OCI-LY3 (cell line): ENCODE measurements at regions not wholly inside any gene's neighbourhood (a gene's known extent, or its start where the extent isn't known, plus 50 kb on each side); places are given as distances from the start of the nearest gene placed in this dataset.

Experiments
- H2AFZ ChIP-seq: fragments of 200-600, 300-600 bp; shearing (Covaris generic); 2 replicates; pipeline ENCODE4 v1.6.0; 2014; ENCODE audit warnings: antibody characterized with exemption, low read depth, low read length
- H3K27ac ChIP-seq: fragments of 200-600, 300-600 bp; sonication (generic); 2 replicates; pipeline ENCODE4 v1.5.1; 2014; ENCODE audit warnings: mild to moderate bottlenecking, low read length, moderate library complexity, mixed read lengths
- H3K27me3 ChIP-seq: fragments of 200-600, 300-600 bp; sonication (generic); 2 replicates; pipeline ENCODE4 v1.6.1; 2014; ENCODE audit warnings: low read depth, low read length, mixed read lengths
- H3K36me3 ChIP-seq: fragments of 200-600, 300-600 bp; sonication (generic); replicated peaks from 2 replicates; pipeline ENCODE3; 2014; ENCODE audit warnings: low read depth, low read length, mixed read lengths
- H3K4me1 ChIP-seq: fragments of 300-600, 200-600 bp; sonication (generic); 2 replicates; pipeline ENCODE4 v1.6.1; 2014; ENCODE audit warnings: low read length, mixed read lengths
- H3K4me2 ChIP-seq: fragments of 200-600, 300-600 bp; sonication (generic); 2 replicates; pipeline ENCODE4 v1.6.1; 2014; ENCODE audit warnings: low read length, mixed read lengths
- H3K4me3 ChIP-seq: fragments of 300-600, 200-600 bp; sonication (generic); 2 replicates; pipeline ENCODE4 v1.5.1; 2014; ENCODE audit warnings: antibody characterized with exemption, mild to moderate bottlenecking, low read length, moderate library complexity
- H3K79me2 ChIP-seq: fragments of 300-600, 200-600 bp; shearing (Covaris generic); 2 replicates; pipeline ENCODE4 v1.6.1; 2014; ENCODE audit warnings: mild to moderate bottlenecking, low read length, mixed read lengths
- H3K9ac ChIP-seq: fragments of 300-600, 200-600 bp; shearing (Covaris generic); 2 replicates; pipeline ENCODE4 v1.6.0; 2014; ENCODE audit warnings: mild to moderate bottlenecking, low read length, moderate library complexity
- H3K9me3 ChIP-seq: fragments of 200-600, 300-600 bp; shearing (Covaris generic); 2 replicates; pipeline ENCODE4 v1.6.1; 2014; ENCODE audit warnings: low read length, mixed read lengths; ENCODE audit not compliant: insufficient read depth
- H4K20me1 ChIP-seq: fragments of 200-600, 300-600 bp; sonication (generic); 2 replicates; pipeline ENCODE4 v1.6.1; 2016; ENCODE audit warnings: low read length, mixed read lengths; ENCODE audit not compliant: insufficient read depth
- CTCF ChIP-seq: fragments of 200-600, 300-600 bp; sonication (generic); IDR thresholded peaks from 2 replicates; pipeline ENCODE4 v1.5.1; 2014; ENCODE audit warnings: antibody characterized with exemption, low read length, low read depth
- EZH2phosphoT487 ChIP-seq: fragments of 200-600 bp; shearing (Covaris generic); IDR thresholded peaks from 2 replicates; pipeline ENCODE4 v1.6.1; 2018; ENCODE audit warnings: antibody characterized with exemption, mixed run types, low read depth

- no peaks in the 10 kb centered on the region for H4K20me1 ChIP-seq
- no peak overlapping the region for H3K4me2 ChIP-seq
- no peaks in the 10 kb centered on the region for H3K4me1 ChIP-seq
- no peaks in the 10 kb centered on the region for H3K79me2 ChIP-seq
- no peak overlapping the region for H2AFZ ChIP-seq
- TF ChIP-seq EZH2phosphoT487 (no peak), CTCF (no peak)
- no peaks in the 10 kb centered on the region for H3K27me3 ChIP-seq
- H3K36me3 ChIP-seq = no peaks in the 10 kb centered on the region
- H3K4me3 ChIP-seq = no peak overlapping the region
- H3K27ac ChIP-seq = no peak overlapping the region
- no peak overlapping the region for H3K9ac ChIP-seq
- H3K9me3 ChIP-seq = no peaks in the 10 kb centered on the region
These were observed 385.5 kb downstream of the SFMBT2 start for GRCh38 chr10:7025296-7025695.

- no peak for TF ChIP-seq EZH2phosphoT487
- no peak for TF ChIP-seq CTCF
- Histone ChIP-seq H3K4me2 (no peak overlapping the region), H3K27ac (no peak overlapping the region), H3K79me2 (no peaks in the 10 kb centered on the region), H3K4me3 (no peak overlapping the region), H3K27me3 (0 out of 2 replicates have a peak, but pooled peaks cover 4% of the 10 kb centered on the region), H3K9me3 (no peaks in the 10 kb centered on the region), H3K4me1 (no peaks in the 10 kb centered on the region), H4K20me1 (no peaks in the 10 kb centered on the region), H3K9ac (no peak overlapping the region), H2AFZ (no peak overlapping the region), H3K36me3 (no peaks in the 10 kb centered on the region)
These were observed 395.4 kb downstream of the SFMBT2 start for GRCh38 chr10:7015457-7015856.

- Histone ChIP-seq H3K27ac (no peak overlapping the region), H2AFZ (no peak overlapping the region), H3K9ac (no peak overlapping the region), H3K4me1 (no peaks in the 10 kb centered on the region), H3K79me2 (no peaks in the 10 kb centered on the region), H3K36me3 (no peaks in the 10 kb centered on the region), H3K4me3 (no peak overlapping the region), H4K20me1 (no peaks in the 10 kb centered on the region), H3K27me3 (0 out of 2 replicates have a peak, but pooled peaks cover 4% of the 10 kb centered on the region), H3K4me2 (no peak overlapping the region), H3K9me3 (no peaks in the 10 kb centered on the region)
- TF ChIP-seq CTCF = no peak
- TF ChIP-seq EZH2phosphoT487 = no peak
These were observed 396.1 kb downstream of the SFMBT2 start for GRCh38 chr10:7014721-7015120.

GRCh38 chr10:7011994-7012393 is 398.8 kb downstream of the SFMBT2 start:
- Histone ChIP-seq H3K9ac (no peak overlapping the region), H3K4me1 (no peaks in the 10 kb centered on the region), H3K36me3 (no peaks in the 10 kb centered on the region), H2AFZ (no peak overlapping the region), H3K4me3 (no peak overlapping the region), H3K27ac (no peak overlapping the region), H3K9me3 (no peaks in the 10 kb centered on the region), H3K79me2 (no peaks in the 10 kb centered on the region), H3K27me3 (0 out of 2 replicates have a peak, but pooled peaks cover 4% of the 10 kb centered on the region), H3K4me2 (no peak overlapping the region), H4K20me1 (no peaks in the 10 kb centered on the region)
- TF ChIP-seq EZH2phosphoT487 = no peak
- no peak for TF ChIP-seq CTCF
